GM18499 (cell line): ENCODE measurements at regions not wholly inside any gene's neighbourhood (a gene's known extent, or its start where the extent isn't known, plus 50 kb on each side); places are given as distances from the start of the nearest gene placed in this dataset.
"Not testable (repeated sequence)": the region's sequence is repeated elsewhere in the genome, so short reads cannot be mapped to it uniquely, and the experiment has no call there.

ENCODE experiments used
- ATAC-seq: cut with Tn5 transposase; IDR thresholded peaks from one replicate; pipeline ENCODE4 v1.9.1; 2021; ENCODE audit warnings: moderate number of reproducible peaks; ENCODE audit not compliant: insufficient read depth, unreplicated experiment

DNA sequence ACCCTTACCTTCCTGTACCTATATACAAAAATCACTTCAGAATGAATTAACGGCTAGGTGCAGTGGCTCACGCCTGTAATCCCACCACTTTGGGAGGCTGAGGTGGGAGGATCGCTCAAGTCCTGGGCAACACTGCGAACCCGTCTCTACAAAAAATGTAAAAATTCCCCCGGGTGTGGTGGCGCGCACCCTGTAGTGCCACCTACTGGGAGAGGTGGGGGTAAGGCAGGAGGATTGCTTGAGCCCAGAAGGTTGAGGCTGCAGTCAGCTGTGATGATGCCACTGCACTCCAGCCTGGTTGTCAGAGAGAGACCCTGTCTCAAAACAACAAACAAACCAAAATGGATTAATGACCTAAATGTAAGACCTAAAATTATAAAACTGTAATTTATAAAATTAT, 307.6 kb downstream of the SPATA31A1 start:
- not testable (repeated sequence) for ATAC-seq

DNA sequence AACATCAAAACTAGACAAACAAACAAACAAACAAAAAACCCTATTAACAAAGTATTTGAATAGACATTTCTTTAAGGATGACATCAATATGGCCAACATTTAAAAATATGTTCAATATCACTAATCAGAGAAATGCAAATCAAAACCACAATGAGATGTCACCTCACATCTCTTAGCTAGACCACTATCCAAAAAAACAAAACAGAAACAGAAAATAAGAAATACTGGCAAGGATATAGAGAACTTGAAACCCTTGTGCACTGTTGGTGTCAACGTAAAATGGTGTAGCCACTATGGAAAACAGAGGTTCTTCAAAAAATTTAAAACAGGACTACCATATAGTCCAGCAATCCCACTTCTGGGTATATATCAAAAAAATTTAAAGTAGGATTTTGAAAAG, 308.2 kb downstream of the SPATA31A1 start:
- ATAC-seq = peak; percentile 82

- ATAC-seq = not testable (repeated sequence)
Observed at GRCh38 chr9:39665020-39665419, 309.6 kb downstream of the SPATA31A1 start.

DNA sequence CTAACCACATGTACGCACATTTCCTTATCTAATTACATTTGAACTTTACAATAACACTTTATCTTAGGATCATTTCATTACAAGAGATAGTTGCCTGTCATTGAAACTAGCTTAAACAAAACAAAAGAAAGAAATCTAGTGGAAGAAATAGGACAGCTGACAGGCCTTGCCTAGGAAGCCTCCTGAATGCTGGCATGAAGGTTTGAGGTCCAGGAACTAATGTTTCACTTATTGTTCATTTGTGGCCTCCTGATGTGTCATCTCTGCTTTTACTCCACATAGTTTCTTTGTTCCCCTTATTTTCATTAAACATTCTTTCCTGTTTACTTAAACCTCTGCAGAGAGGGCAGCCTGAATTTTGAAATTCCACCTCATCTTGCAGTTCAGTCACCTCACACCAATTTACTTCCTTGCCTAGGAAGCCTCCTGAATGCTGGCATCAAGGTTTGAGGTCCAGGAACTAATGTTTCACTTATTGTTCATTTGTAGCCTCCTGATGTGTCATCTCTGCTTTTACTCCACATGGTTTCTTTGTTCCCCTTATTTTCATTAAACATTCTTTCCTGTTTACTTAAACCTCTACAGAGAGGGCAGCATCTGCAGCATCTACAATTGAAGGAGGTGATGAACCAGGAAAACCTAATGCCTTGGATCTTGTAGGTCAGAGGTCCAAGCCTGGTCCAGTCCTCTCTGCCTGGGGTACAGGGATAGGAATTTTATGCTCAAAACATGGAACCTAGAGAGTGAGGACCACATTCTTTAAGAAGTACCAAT, 319.2 kb downstream of the SPATA31A1 start:
- not testable (repeated sequence) for ATAC-seq

- ATAC-seq = not testable (repeated sequence)
Observed at GRCh38 chr9:39675211-39675553, 319.7 kb downstream of the SPATA31A1 start.

DNA sequence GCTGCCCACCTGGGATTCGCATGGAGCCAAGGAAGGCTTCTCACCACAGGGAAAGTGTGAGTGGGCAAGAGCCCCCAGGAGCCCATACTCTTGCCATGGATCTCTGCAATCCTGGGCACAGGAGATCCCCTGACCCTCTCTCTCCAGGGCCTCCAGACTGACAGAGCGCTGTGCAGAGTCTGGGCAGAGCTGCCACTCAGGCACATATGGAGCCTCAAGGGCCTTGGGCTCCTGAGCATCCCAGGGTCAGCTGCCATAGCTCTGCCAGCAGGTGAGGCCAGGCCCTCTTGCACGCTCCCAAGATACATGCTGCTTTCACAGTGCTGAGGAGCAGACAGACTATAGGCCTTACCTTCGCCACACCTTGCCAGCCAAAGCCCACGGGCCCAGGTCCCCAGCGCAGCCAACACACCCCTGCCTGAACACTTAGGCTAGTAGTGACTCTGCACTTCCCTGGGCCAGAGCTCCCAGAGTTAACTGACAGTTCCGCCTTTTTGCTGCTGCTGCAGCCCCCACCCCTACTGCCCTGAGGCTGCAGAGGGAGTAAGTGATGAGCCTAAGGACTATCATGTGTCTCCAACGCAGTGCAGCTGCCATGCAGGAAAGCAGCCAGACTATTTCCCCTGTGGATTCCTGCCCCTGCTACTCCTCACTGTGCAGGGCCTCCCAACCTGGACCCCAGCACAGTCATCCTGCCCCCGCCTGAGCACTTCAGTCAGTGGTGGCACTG, 323.2 kb downstream of the SPATA31A1 start:
- not testable (repeated sequence) for ATAC-seq

DNA sequence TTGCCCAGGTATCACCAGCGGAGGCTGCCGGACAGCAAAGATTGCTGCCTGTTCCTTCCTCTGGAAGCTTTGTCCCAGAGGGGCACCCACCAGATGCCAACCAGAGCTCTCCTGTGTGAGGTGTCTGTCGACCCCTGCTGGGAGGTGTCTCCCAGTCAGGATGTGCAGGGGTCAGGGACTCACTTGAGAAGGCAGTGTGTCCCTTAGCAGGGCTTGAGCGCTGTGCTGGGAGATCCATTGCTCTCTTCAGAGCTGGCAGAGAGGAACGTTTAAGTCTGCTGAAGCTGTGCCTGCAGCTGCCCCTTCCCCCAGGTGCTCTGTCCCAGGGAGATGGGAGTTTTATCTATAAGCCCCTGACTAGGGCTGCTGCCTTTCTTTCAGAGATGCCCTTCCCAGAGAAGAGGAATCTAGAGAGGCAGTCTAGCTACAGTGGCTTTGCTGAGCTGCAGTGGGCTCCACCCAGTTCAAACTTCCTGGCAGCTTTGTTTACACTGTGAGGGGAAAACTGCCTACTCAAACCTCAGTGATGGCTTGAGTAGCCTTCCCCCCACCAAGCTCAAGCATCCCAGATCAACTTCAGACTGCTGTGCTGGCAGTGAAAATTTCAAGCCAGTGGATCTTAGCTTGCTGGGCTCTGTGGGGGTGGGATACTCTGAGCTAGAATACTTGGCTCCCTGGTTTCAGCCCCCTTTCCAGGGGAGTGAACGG, 325.4 kb downstream of the SPATA31A1 start:
- not testable (repeated sequence) for ATAC-seq

GRCh38 chr9:39728862-39729261, 373.4 kb downstream of the SPATA31A1 start:
- ATAC-seq = not testable (repeated sequence)

GRCh38 chr9:39744898-39745297, 389.4 kb downstream of the SPATA31A1 start:
- ATAC-seq = not testable (repeated sequence)

DNA sequence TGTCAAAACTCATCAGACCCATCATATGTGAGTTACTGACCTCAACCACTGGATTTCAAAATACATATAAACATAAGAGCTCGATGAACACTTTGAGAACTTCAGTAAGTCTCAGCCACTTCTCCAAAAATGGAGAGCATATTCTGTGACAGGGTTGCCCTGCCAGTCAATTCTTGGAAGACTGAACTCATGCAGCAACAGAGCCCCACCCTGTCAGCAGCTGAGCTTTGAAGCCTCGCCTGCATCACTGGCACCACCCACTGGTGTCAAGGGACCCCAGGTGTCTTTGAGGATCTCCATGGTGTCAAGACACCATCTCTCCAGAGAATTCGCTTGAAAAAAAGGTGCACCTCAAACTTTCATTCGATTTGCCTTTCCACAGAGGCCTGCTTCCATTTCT, 420.1 kb downstream of the SPATA31A1 start:
- ATAC-seq = not testable (repeated sequence)

DNA sequence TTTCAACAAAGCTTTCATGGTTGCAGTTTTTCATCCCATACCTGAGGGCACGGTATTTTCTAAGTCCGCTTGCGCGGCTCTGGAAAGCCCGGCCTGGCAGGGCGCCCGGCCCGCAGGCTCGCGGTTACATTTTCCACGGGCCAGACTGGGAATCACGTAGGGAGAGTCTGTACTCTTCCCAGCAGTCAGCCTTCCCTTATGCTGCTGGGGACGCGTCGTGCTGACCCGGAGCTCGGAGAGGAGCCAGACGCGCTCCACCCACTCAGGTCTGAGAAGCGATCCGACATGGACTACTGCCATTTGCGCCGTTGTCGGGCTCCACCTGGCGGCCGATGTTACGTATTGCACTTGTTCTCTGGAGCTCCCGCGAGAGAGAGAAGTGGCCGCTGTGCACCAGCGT, 435.9 kb downstream of the SPATA31A1 start:
- peak; percentile 99 for ATAC-seq

GRCh38 chr9:39797935-39798334, 442.5 kb downstream of the SPATA31A1 start:
- ATAC-seq = not testable (repeated sequence)

DNA sequence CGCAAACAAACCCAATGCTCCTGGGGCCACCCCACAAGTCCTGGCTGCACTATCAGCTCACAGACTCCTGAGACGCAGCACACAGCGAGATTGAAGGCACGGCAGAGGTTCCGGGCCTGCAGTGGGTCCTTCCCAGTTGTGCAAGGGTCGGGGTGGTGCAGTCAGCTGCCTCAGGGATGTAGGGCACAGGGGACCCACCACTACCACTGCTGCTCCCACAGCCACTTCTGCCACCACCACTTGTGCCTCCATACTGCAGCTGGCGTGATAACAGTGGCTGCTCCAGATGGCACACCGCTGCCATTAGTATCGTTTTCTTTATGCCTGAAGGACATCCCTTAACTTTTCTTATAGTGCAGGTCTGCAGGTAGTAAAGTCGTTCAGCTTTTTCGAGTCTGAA, 443.8 kb downstream of the SPATA31A1 start:
- ATAC-seq = not testable (repeated sequence)

GRCh38 chr9:39802561-39802960, 447.1 kb downstream of the SPATA31A1 start:
- ATAC-seq = not testable (repeated sequence)

DNA sequence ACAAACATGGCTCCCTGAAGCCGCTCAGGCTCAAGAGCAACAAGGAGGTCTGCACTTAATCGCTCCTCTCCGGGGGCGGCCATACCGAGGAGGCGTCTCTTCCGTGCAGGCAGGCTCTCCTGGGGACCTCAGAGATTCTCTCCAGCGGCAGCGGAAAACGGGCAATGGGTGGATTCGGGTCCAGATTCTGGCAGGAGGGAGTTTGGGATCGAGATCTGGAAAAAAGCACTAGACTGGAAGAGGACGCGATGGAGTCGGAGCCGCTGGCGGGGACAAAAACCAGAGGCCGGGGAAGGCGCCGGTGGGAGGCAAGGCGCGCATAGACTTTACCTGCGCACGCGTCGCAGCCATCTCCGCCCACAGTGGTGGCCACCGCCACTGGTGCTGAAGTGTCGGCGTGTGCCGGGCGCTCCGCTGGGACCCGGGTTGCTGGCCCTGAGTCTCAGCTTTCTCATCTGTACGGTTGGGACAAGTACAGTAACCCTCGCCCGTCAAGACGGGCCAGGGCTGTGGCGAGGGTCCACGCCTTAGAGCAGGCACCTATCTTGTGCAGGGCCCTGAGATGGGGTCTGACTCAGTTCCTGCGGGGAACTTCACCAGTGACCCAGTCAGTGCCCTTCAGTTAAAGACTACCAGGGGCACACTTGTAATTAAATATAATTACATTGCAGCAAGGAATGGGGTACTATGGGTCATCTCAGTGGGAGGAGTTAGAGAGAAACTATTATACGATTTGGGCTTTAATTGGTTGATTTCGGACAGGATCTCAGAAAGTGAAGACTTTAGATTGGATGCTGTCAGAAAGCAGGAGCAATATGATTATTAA, 454.1 kb downstream of the SPATA31A1 start:
- not testable (repeated sequence) for ATAC-seq

GRCh38 chr9:39810401-39810800, 454.9 kb downstream of the SPATA31A1 start:
- not testable (repeated sequence) for ATAC-seq

DNA sequence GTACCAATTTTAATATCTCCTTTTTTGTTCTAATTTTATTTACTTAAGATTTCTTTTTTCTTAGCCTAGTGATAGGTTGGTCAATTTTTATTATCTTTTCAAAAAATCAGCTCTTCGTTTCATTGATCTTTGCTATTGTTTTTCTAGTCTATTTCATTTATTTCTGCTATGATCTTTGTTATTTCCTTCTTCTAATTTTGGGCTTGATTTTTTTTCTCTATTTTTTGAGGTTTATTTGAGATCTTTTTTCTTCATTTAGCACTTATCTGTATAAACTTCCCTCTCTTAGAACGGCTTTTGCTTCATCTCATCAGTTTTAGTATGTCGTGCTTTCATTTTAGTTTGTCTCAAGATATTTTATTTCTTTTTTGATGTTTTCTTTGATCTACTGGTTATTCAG, 456.1 kb downstream of the SPATA31A1 start:
- not testable (repeated sequence) for ATAC-seq

GRCh38 chr9:39828457-39828856, 473.0 kb downstream of the SPATA31A1 start:
- not testable (repeated sequence) for ATAC-seq
